GM12865 (cell line): ENCODE measurements at regions not wholly inside any gene's neighbourhood (a gene's known extent, or its start where the extent isn't known, plus 50 kb on each side); places are given as distances from the start of the nearest gene placed in this dataset.
"Not testable (repeated sequence)": the region's sequence is repeated elsewhere in the genome, so short reads cannot be mapped to it uniquely, and the experiment has no call there.

Experiments used
- DNase-seq: peaks from one replicate; pipeline ENCODE4 v3.0.0; 2010; ENCODE audit warnings: low read depth
- H3K4me3 ChIP-seq: 2 replicates; pipeline ENCODE4 v1.5.1; 2011; ENCODE audit warnings: mild to moderate bottlenecking, low read depth, low read length, control low read depth
- CTCF ChIP-seq: IDR thresholded peaks from 2 replicates; pipeline ENCODE4 v1.5.1; 2011; ENCODE audit warnings: low read length, control low read depth, low read depth, inconsistent platforms; ENCODE audit not compliant: insufficient read depth; ENCODE audit errors: missing control alignments

- no peak for TF ChIP-seq CTCF
- H3K4me3 ChIP-seq: no peak overlapping the region
- no peak for DNase-seq
These were observed 162.6 kb upstream of the FAM47A start for GRCh38 chrX:34294665-34295064.

DNA sequence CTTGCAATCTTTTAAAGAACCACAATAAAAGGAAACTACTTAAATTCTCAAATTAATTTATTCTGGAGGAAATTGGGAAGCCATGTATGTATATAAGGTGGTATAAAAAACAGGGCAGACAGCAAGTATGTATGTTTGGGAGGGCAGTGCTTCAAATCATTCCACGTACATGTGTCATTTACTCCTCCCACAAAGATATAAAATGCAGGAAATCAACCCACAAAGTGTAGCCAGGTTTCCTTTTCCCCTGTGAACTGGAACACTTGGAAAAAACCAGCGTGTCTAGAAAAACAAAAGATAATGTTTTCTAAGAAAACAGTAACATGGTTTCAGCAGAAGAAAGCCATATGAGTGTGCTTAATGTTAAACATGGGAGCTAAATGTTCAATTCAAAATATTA is 156.7 kb upstream of the FAM47A start:
- TF ChIP-seq CTCF: no peak
- no peak overlapping the region for H3K4me3 ChIP-seq
- no peak for DNase-seq

DNA sequence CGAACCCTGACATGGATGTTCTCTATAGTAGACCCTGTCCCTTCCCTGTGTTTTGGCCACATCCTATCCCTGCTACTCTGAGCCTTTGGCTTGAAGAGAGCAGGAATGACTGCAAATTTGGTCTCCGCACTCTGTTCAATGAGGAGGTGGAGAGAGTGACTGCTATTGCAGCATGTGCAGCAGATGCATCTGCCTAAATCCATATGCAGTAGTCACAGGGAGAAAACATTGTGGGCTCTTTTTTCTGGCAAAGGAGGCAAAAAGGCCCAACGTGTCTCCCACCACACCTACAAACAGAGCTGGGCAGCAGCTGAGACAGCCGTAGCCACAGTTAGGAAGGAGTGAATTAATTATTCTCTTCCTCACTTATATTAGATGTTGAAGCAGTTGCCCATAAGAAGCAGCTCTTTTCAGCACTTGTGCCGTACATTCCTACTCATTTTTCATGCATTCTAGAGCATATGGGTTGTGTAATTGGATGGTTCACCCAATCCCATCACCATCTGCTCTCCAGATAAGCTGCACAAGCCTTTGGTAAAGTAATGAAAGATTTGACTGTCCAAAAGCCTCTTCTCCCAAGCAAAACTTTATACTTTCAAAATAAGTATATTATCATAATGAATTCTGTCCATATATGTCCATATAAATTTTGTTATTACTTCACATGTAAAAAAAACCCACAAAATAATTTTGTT is 147.9 kb upstream of the FAM47A start:
- no peak for DNase-seq

DNA sequence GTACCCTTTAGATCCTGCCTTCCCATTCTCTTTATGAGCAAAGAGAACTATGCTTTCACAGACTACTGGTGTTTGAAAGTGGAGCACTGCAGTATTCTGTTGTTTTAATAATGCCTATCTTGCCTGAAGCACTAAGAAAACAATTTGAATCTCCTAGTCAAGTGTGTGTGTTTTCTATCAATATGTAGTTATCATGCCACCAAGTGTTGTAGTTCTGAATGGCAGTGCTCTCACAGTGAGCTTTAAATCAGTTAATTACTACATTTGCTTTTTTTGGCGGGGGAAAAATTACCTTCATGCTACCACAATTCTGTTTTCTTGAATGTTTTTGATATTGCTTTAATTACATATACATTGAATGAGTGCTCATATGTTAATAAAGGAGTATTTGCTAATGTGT is 143.6 kb upstream of the FAM47A start:
- TF ChIP-seq CTCF: no peak
- H3K4me3 ChIP-seq: no peak overlapping the region

More for the DNA sequence above, 147.9 kb upstream of the FAM47A start:
- TF ChIP-seq CTCF: no peak
- no peak overlapping the region for H3K4me3 ChIP-seq

DNA sequence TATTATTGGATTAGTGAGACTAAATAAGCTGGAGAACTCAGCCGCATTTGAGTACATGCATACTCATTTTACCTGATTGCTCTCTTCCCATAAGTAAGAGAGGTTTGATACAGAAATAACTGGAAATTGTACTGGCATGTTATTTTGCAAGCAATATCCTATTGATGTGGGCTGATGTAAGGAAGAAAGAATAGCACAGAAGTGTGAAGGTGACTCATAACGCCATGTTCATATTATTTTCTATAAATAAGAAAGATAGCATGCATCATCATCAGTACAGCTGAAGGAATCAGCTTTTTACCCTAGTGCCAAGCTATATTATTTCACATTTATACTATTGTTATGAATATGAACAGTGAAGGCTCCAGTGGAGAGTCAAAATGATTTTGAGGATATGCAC is 138.3 kb upstream of the FAM47A start:
- H3K4me3 ChIP-seq: no peak overlapping the region
- TF ChIP-seq CTCF: no peak
- no peak for DNase-seq

More for the DNA sequence above, 143.6 kb upstream of the FAM47A start:
- DNase-seq: no peak

- no peak overlapping the region for H3K4me3 ChIP-seq
- TF ChIP-seq CTCF: no peak
- DNase-seq: no peak
These were observed 106.8 kb upstream of the FAM47A start for GRCh38 chrX:34238896-34239295.

- H3K4me3 ChIP-seq, DNase-seq: not testable (repeated sequence)
These were observed 98.0 kb upstream of the FAM47A start for GRCh38 chrX:34230156-34230555.

DNA sequence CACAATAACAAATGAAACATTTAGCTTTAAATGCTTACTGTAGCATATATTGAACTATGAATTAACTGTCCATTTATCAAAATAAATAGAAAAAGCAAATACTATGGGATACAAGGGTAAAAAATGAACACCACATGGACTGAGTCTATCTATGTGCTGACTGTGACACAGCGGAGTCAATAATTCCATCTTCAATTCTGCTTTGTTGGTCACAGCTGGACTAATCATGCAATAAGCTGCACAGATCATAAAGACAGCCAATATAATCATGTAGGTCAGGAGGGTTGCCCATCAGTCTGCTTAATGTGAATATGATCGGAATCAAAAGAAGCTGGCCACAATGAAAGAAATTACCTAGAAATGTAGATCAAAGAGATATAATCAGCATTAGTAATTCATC is 95.7 kb upstream of the FAM47A start:
- no peak for TF ChIP-seq CTCF
- H3K4me3 ChIP-seq: no peak overlapping the region
- DNase-seq: no peak
